ENCODE measurements at regions not wholly inside any gene's neighbourhood (a gene's known extent, or its start where the extent isn't known, plus 50 kb on each side); places are given as distances from the start of the nearest gene placed in this dataset.
A peak's percentile ranks its signal among the peaks of the same experiment; 100 is the strongest.

GRCh38 chrX:107502316-107502715, 52.9 kb downstream of the FRMPD3 start:
- DNase-seq, result no peak

- DNase-seq, result no peak
Observed at GRCh38 chrX:107504006-107504405, 54.6 kb downstream of the FRMPD3 start.

- no peak for DNase-seq
Observed at GRCh38 chrX:107505223-107505622, 55.8 kb downstream of the FRMPD3 start.

GRCh38 chrX:107506596-107507031, 57.2 kb downstream of the FRMPD3 start:
- DNase-seq, result no peak

GRCh38 chrX:107507093-107507743, 57.8 kb downstream of the FRMPD3 start:
- no peak for DNase-seq

GRCh38 chrX:107507744-107508117, 58.3 kb downstream of the FRMPD3 start:
- no peak for DNase-seq

- DNase-seq, result no peak
Observed at GRCh38 chrX:107508925-107509324, 59.5 kb downstream of the FRMPD3 start.

- no peak for DNase-seq
Observed at GRCh38 chrX:107514944-107515343, 65.5 kb downstream of the FRMPD3 start.

- DNase-seq, result no peak
Observed at GRCh38 chrX:107521877-107522586, 72.6 kb downstream of the FRMPD3 start.

- no peak for DNase-seq
Observed at GRCh38 chrX:107522901-107523300, 73.4 kb downstream of the FRMPD3 start.

GRCh38 chrX:107526141-107526540, 76.7 kb downstream of the FRMPD3 start:
- DNase-seq, result no peak

GRCh38 chrX:107530141-107530540, 80.7 kb downstream of the FRMPD3 start:
- no peak for DNase-seq

- DNase-seq, result peak; percentile 4 to 6
Observed at GRCh38 chrX:107537815-107538214, 88.4 kb downstream of the FRMPD3 start.

GRCh38 chrX:107541244-107541643, 87.1 kb upstream of the PRPS1 start:
- no peak for DNase-seq

- DNase-seq, result no peak
Observed at GRCh38 chrX:107542040-107542439, 86.3 kb upstream of the PRPS1 start.

GRCh38 chrX:107542500-107542899, 85.8 kb upstream of the PRPS1 start:
- DNase-seq, result no peak

- DNase-seq, result no peak
Observed at GRCh38 chrX:107547621-107548020, 80.7 kb upstream of the PRPS1 start.

GRCh38 chrX:107548775-107549174, 79.5 kb upstream of the PRPS1 start:
- DNase-seq, result no peak

GRCh38 chrX:107549504-107549903, 78.8 kb upstream of the PRPS1 start:
- peak in 1 of 2 experiments; percentile 13 for DNase-seq

GRCh38 chrX:107551546-107551945, 76.8 kb upstream of the PRPS1 start:
- DNase-seq, result no peak

- DNase-seq, result no peak
Observed at GRCh38 chrX:107552930-107553329, 75.4 kb upstream of the PRPS1 start.

GRCh38 chrX:107556967-107557366, 71.3 kb upstream of the PRPS1 start:
- DNase-seq, result no peak

GRCh38 chrX:107559506-107559905, 68.8 kb upstream of the PRPS1 start:
- no peak for DNase-seq

GRCh38 chrX:107560041-107560440, 68.3 kb upstream of the PRPS1 start:
- no peak for DNase-seq

- no peak for DNase-seq
Observed at GRCh38 chrX:107560980-107561379, 67.3 kb upstream of the PRPS1 start.

Data from stimulated activated CD4-positive, alpha-beta T cell treated with anti-CD3 and anti-CD28 coated beads, Interleukin-4, amount 100 ng/mL, for 4 hours (primary cell).